Activated CD4-positive, alpha-beta T cell treated with anti-CD3 and anti-CD28 coated beads, Interleukin-2, amount 10 ng/mL, durations not matched to agents 7 days and 5 days (primary cell): ENCODE measurements at regions not wholly inside any gene's neighbourhood (a gene's known extent, or its start where the extent isn't known, plus 50 kb on each side); places are given as distances from the start of the nearest gene placed in this dataset.

Source experiments
- CTCF ChIA-PET: fragments of 350-600 bp; sonication (Branson Sonifier 250); formaldehyde crosslinking; loops from one replicate; lab custom pipeline; 2021; ENCODE audit warnings: antibody characterized with exemption; lab: Charles Lee
- POLR2A ChIA-PET: fragments of 350-600 bp; sonication (Branson Sonifier 250); formaldehyde crosslinking; loops from one replicate; lab custom pipeline; 2021; ENCODE audit warnings: antibody characterized with exemption; lab: Charles Lee
- DNase-seq: peaks from one replicate; pipeline ENCODE4 v3.0.0-alpha.2; 2020
- H3K27ac Mint-ChIP-seq: one replicate; pipeline ENCODE4 v1.8.0; 2021; ENCODE audit warnings: mild to moderate bottlenecking, moderate library complexity, mixed read lengths
- H3K27me3 Mint-ChIP-seq: one replicate; pipeline ENCODE4 v1.8.0; 2021; ENCODE audit warnings: mixed read lengths
- H3K36me3 Mint-ChIP-seq: one replicate; pipeline ENCODE4 v1.8.0; 2021; ENCODE audit warnings: low read depth, mixed read lengths
- H3K4me1 Mint-ChIP-seq: one replicate; pipeline ENCODE4 v1.8.0; 2021; ENCODE audit warnings: mixed read lengths
- H3K4me3 Mint-ChIP-seq: one replicate; pipeline ENCODE4 v1.8.0; 2021; ENCODE audit warnings: mild to moderate bottlenecking, moderate library complexity, mixed read lengths
- H3K9me3 Mint-ChIP-seq: one replicate; pipeline ENCODE4 v1.8.0; 2021; ENCODE audit warnings: mixed read lengths

- no peak for DNase-seq
- no peak overlapping the region for H3K4me3 Mint-ChIP-seq
- no peaks in the 10 kb centered on the region for H3K9me3 Mint-ChIP-seq
- H3K27me3 Mint-ChIP-seq: peaks cover 8% of the 10 kb centered on the region
- peaks cover 10% of the 10 kb centered on the region for H3K4me1 Mint-ChIP-seq
- POLR2A ChIA-PET: no interaction called here
- no peaks in the 10 kb centered on the region for H3K36me3 Mint-ChIP-seq
- no peak overlapping the region for H3K27ac Mint-ChIP-seq
- CTCF ChIA-PET: no interaction called here
Measured at GRCh38 chr7:25320791-25321190, 92.5 kb upstream of the NPVF start.

- H3K9me3 Mint-ChIP-seq: no peaks in the 10 kb centered on the region
- H3K27ac Mint-ChIP-seq: no peak overlapping the region
- peaks cover 10% of the 10 kb centered on the region for H3K27me3 Mint-ChIP-seq
- H3K4me1 Mint-ChIP-seq: peaks cover 10% of the 10 kb centered on the region
- CTCF ChIA-PET: interaction anchor here (1.0 kb wide), 1 partner anchor 10 kb away, joined by 4 read pairs; no protein-coding TSS in a partner anchor
- POLR2A ChIA-PET: no interaction called here
- DNase-seq: no peak
- H3K36me3 Mint-ChIP-seq: no peaks in the 10 kb centered on the region
- H3K4me3 Mint-ChIP-seq: no peak overlapping the region
Measured at GRCh38 chr7:25321424-25321823, 93.1 kb upstream of the NPVF start.

GRCh38 chr7:25322473-25322872, 94.2 kb upstream of the NPVF start:
- Mint-ChIP-seq H3K4me3 (no peak overlapping the region), H3K27ac (no peak overlapping the region), H3K36me3 (no peaks in the 10 kb centered on the region), H3K4me1 (peaks cover 10% of the 10 kb centered on the region), H3K9me3 (no peaks in the 10 kb centered on the region), H3K27me3 (peaks cover 10% of the 10 kb centered on the region)
- CTCF ChIA-PET: interaction anchor here (1.0 kb wide), 1 partner anchor 9 kb away, joined by 4 read pairs; no protein-coding TSS in a partner anchor
- no peak for DNase-seq
- POLR2A ChIA-PET: interaction anchor here (0.6 kb wide), 1 partner anchor 833 kb away, joined by 3 read pairs; no protein-coding TSS in a partner anchor

- Mint-ChIP-seq H3K27me3 (peaks cover 10% of the 10 kb centered on the region), H3K4me1 (no peaks in the 10 kb centered on the region), H3K4me3 (no peak overlapping the region), H3K36me3 (no peaks in the 10 kb centered on the region), H3K27ac (no peak overlapping the region), H3K9me3 (no peaks in the 10 kb centered on the region)
- POLR2A ChIA-PET: no interaction called here
- DNase-seq: no peak
- CTCF ChIA-PET: no interaction called here
Measured at GRCh38 chr7:25325186-25325757, 97.0 kb upstream of the NPVF start.

GRCh38 chr7:25326501-25327156, 98.3 kb upstream of the NPVF start:
- H3K9me3 Mint-ChIP-seq: no peaks in the 10 kb centered on the region
- no peaks in the 10 kb centered on the region for H3K4me1 Mint-ChIP-seq
- CTCF ChIA-PET: interaction anchor here (0.6 kb wide), 1 partner anchor 16 kb away, joined by 3 read pairs; no protein-coding TSS in a partner anchor
- peaks cover 10% of the 10 kb centered on the region for H3K27me3 Mint-ChIP-seq
- no peaks in the 10 kb centered on the region for H3K36me3 Mint-ChIP-seq
- H3K4me3 Mint-ChIP-seq: no peak overlapping the region
- H3K27ac Mint-ChIP-seq: no peak overlapping the region
- POLR2A ChIA-PET: no interaction called here
- no peak for DNase-seq

- Mint-ChIP-seq H3K4me1 (no peaks in the 10 kb centered on the region), H3K27me3 (peaks cover 6% of the 10 kb centered on the region), H3K9me3 (no peaks in the 10 kb centered on the region), H3K4me3 (no peak overlapping the region), H3K27ac (no peak overlapping the region), H3K36me3 (no peaks in the 10 kb centered on the region)
- ChIA-PET CTCF (no interaction called here), POLR2A (no interaction called here)
- DNase-seq: no peak
Measured at GRCh38 chr7:25329815-25330214, 101.5 kb upstream of the NPVF start.

- H3K27ac Mint-ChIP-seq: no peak overlapping the region
- H3K36me3 Mint-ChIP-seq: no peaks in the 10 kb centered on the region
- ChIA-PET POLR2A (no interaction called here), CTCF (no interaction called here)
- H3K4me1 Mint-ChIP-seq: no peaks in the 10 kb centered on the region
- no peak overlapping the region for H3K4me3 Mint-ChIP-seq
- peaks cover 3% of the 10 kb centered on the region for H3K27me3 Mint-ChIP-seq
- no peaks in the 10 kb centered on the region for H3K9me3 Mint-ChIP-seq
- DNase-seq: no peak
Measured at GRCh38 chr7:25333296-25333928, 105.1 kb upstream of the NPVF start.

- no peaks in the 10 kb centered on the region for H3K9me3 Mint-ChIP-seq
- no peak overlapping the region for H3K4me3 Mint-ChIP-seq
- no peak overlapping the region for H3K27ac Mint-ChIP-seq
- no peaks in the 10 kb centered on the region for H3K4me1 Mint-ChIP-seq
- H3K36me3 Mint-ChIP-seq: no peaks in the 10 kb centered on the region
- no peak for DNase-seq
- ChIA-PET CTCF (no interaction called here), POLR2A (no interaction called here)
- peaks cover 7% of the 10 kb centered on the region for H3K27me3 Mint-ChIP-seq
Measured at GRCh38 chr7:25347360-25348066, 119.2 kb upstream of the NPVF start.

- H3K4me1 Mint-ChIP-seq: no peaks in the 10 kb centered on the region
- ChIA-PET CTCF (no interaction called here), POLR2A (no interaction called here)
Measured at GRCh38 chr7:25348104-25348503, 119.8 kb upstream of the NPVF start.

GRCh38 chr7:25349283-25350017, 121.2 kb upstream of the NPVF start:
- CTCF ChIA-PET: no interaction called here

More at GRCh38 chr7:25348104-25348503, 119.8 kb upstream of the NPVF start:
- Mint-ChIP-seq H3K27ac (no peak overlapping the region), H3K36me3 (no peaks in the 10 kb centered on the region), H3K4me3 (no peak overlapping the region), H3K9me3 (no peaks in the 10 kb centered on the region), H3K27me3 (peaks cover 9% of the 10 kb centered on the region)
- DNase-seq: no peak

GRCh38 chr7:25350041-25350440, 121.8 kb upstream of the NPVF start:
- H3K9me3 Mint-ChIP-seq: no peaks in the 10 kb centered on the region
- CTCF ChIA-PET: no interaction called here
- DNase-seq: no peak
- no peaks in the 10 kb centered on the region for H3K36me3 Mint-ChIP-seq
- H3K4me3 Mint-ChIP-seq: no peak overlapping the region
- peaks cover 9% of the 10 kb centered on the region for H3K27me3 Mint-ChIP-seq
- H3K27ac Mint-ChIP-seq: no peak overlapping the region
- peaks cover 1% of the 10 kb centered on the region for H3K4me1 Mint-ChIP-seq
- POLR2A ChIA-PET: no interaction called here

More at GRCh38 chr7:25349283-25350017, 121.2 kb upstream of the NPVF start:
- no peak for DNase-seq
- H3K4me3 Mint-ChIP-seq: no peak overlapping the region
- peaks cover 9% of the 10 kb centered on the region for H3K27me3 Mint-ChIP-seq
- H3K4me1 Mint-ChIP-seq: peaks cover 1% of the 10 kb centered on the region
- H3K36me3 Mint-ChIP-seq: no peaks in the 10 kb centered on the region
- POLR2A ChIA-PET: no interaction called here
- H3K27ac Mint-ChIP-seq: no peak overlapping the region
- H3K9me3 Mint-ChIP-seq: no peaks in the 10 kb centered on the region

- no peaks in the 10 kb centered on the region for H3K36me3 Mint-ChIP-seq
- ChIA-PET POLR2A (no interaction called here), CTCF (no interaction called here)
- no peak for DNase-seq
- peaks cover 9% of the 10 kb centered on the region for H3K27me3 Mint-ChIP-seq
- no peak overlapping the region for H3K27ac Mint-ChIP-seq
- H3K4me3 Mint-ChIP-seq: no peak overlapping the region
- no peaks in the 10 kb centered on the region for H3K9me3 Mint-ChIP-seq
- peaks cover 1% of the 10 kb centered on the region for H3K4me1 Mint-ChIP-seq
Measured at GRCh38 chr7:25351761-25352160, 123.5 kb upstream of the NPVF start.
